ENCODE measurements at regions not wholly inside any gene's neighbourhood (a gene's known extent, or its start where the extent isn't known, plus 50 kb on each side); places are given as distances from the start of the nearest gene placed in this dataset.
A peak's percentile ranks its signal among the peaks of the same experiment; 100 is the strongest.
"Not testable (repeated sequence)": the region's sequence is repeated elsewhere in the genome, so short reads cannot be mapped to it uniquely, and the experiment has no call there.

DNA sequence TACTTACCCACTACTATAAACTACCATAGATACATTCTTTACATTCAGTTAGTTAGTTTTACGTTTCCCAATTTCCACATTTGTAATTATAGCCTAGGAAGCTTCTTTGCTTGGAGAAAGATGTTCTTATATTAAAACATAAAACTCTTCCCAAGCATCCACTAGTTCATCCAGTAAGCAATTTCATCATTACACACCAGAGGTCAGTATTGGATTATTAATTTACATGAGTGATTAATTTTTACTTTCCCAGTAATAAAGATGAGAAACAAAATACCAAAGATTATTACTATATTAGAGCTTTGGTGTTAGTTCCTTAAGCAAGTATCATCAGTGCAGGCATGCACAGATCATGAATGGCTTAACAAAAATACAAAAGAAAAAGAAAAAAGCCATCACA, 518.4 kb downstream of the TUBA3C start:
- DNase-seq; H3K27ac ChIP-seq; H3K4me1 ChIP-seq; H3K4me3 ChIP-seq; intact Hi-C loops (cut with DNase I); H3K27me3 ChIP-seq (ENCODE audit: low read depth); ATAC-seq; H3K9me3 ChIP-seq; H3K36me3 ChIP-seq: not testable (repeated sequence)
- TF ChIP-seq CTCF (IDR thresholded peaks at IDR 0.05), result peak; percentile 22

DNA sequence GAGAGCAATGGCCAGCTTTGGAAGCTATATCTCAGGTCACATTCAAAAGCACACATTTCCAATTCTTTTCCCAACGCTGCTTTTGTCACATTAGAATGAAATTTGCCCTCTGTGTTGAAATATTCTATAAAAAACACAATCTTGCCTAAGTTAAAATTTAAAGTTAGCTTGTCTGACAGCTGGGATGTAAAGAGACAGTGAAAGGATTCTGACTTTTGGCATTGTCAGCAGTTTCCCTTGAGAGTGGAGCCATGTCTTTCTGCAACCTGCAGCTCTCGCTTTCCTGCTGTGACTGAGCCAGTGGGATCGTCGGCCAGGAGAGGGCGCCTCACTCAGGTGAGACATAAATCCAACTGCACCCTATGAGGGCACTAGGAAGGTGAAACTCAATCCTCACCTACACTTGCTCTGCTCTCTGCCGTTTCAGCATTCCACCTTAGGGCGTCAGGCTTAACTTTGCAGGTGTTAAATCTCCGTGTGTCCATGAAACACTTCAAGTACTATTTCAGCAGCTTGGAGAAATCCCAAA, 537.9 kb downstream of the TUBA3C start:
- DNase-seq, result peak; percentile 61
- H3K27me3 ChIP-seq (ENCODE audit: low read depth); H3K4me3 ChIP-seq; intact Hi-C loops (cut with DNase I); H3K27ac ChIP-seq; H3K9me3 ChIP-seq; H3K4me1 ChIP-seq; H3K36me3 ChIP-seq; ATAC-seq: not testable (repeated sequence)
- peak; percentile 35 for TF ChIP-seq CTCF (IDR thresholded peaks at IDR 0.05)

GRCh38 chr13:18628928-18629327, 552.7 kb downstream of the TUBA3C start:
- H3K4me1 ChIP-seq; H3K27me3 ChIP-seq (ENCODE audit: low read depth); H3K4me3 ChIP-seq; DNase-seq; intact Hi-C loops (cut with DNase I); H3K27ac ChIP-seq; H3K36me3 ChIP-seq; H3K9me3 ChIP-seq; ATAC-seq: not testable (repeated sequence)

GRCh38 chr13:18628428-18628827, 553.2 kb downstream of the TUBA3C start:
- no peak for DNase-seq
- no peaks in the 10 kb centered on the region for H3K4me1 ChIP-seq
- H3K27me3 ChIP-seq (ENCODE audit: low read depth), result no peaks in the 10 kb centered on the region
- ATAC-seq, result no peak
- intact Hi-C loops (cut with DNase I), result no loop called here
- H3K27ac ChIP-seq, result no peak overlapping the region
- no peak for TF ChIP-seq CTCF (IDR thresholded peaks at IDR 0.05)
- H3K36me3 ChIP-seq, result no peaks in the 10 kb centered on the region
- H3K9me3 ChIP-seq, result no peaks in the 10 kb centered on the region
- no peak overlapping the region for H3K4me3 ChIP-seq

DNA sequence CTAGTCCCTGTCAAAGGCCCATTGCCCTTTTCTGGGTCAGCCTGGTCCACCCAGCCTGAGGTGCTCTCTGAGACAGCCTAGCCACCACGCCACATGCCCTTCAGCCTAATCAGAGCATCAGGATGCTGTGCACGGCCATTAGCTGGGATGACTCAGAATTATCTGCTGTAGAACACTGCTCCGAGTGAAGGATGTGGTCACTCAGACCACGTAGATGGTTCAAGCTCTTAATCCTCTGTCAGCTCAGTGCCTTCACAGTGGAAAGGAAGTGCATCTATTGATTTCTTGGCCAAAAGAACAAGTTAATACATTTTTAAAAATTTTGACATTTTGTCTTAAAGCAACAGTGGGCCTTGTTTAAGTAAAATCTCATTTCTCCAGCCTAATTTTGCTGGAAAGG, 557.6 kb downstream of the TUBA3C start:
- intact Hi-C loops (cut with DNase I); ATAC-seq; H3K27ac ChIP-seq; DNase-seq; H3K9me3 ChIP-seq; H3K36me3 ChIP-seq; H3K4me1 ChIP-seq; H3K27me3 ChIP-seq (ENCODE audit: low read depth); H3K4me3 ChIP-seq: not testable (repeated sequence)

DNA sequence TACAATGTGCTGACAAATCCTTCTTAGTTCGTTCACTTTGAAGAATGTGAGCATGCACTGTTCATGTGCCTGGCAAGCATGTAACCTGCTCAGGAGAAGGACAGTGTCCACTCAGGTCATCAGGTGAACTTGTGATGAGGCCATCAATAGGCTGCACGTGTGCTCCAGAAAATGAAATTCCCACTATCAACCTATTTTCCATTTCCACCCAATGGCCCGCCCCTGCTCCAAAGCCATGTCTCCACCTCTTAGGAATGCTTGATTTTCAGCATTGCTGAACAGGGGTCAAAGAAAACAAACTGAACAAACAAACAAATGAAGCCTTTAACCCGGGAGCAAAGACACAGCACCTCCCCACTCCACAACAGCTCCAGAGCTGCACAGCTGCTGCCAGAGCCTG, 563.2 kb downstream of the TUBA3C start:
- intact Hi-C loops (cut with DNase I); H3K27me3 ChIP-seq (ENCODE audit: low read depth); H3K36me3 ChIP-seq; DNase-seq; H3K4me3 ChIP-seq; H3K27ac ChIP-seq; ATAC-seq; H3K9me3 ChIP-seq; H3K4me1 ChIP-seq: not testable (repeated sequence)

DNA sequence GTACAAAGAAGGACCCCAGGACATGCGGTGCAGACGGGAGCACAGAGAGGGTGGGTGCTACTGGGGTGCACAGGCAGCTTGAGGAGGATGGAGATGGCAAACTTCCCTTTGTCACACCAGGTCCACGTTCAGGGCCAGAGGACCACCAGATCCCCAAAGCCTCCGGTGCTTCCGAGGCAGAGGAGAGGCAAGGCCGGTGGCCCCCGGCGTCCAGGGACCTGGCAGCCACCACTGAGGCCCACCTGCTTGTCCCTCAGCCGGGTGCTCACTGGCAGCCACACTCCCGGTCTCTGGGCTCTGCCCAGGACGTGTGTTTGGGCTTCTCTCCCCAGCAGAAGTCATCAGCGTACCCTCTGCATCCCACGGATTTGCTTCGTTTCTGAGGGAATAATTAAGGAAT, 571.1 kb downstream of the TUBA3C start:
- H3K9me3 ChIP-seq; H3K4me3 ChIP-seq; ATAC-seq; DNase-seq; H3K27me3 ChIP-seq (ENCODE audit: low read depth); H3K4me1 ChIP-seq; H3K36me3 ChIP-seq; H3K27ac ChIP-seq; intact Hi-C loops (cut with DNase I): not testable (repeated sequence)

DNA sequence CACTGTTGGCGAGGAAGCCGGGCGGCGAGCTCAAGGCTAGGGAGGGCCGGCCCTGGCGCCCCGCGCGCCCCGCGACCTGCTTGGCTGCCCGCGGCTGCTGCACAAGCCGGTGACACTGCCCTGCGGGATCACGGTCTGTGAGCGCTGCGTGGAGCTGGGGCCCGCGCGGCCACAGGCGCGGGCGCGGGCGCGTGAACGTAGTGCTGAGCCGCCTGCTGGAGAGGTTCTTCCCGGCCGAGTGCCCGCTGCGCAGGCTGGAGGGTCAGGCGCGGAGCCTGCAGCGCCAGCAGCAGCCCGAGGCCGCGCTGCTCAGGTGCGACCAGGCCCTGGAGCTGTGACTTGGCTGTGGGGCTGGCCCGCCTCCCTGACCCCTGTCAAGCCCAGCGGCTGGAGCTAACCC, 572.3 kb downstream of the TUBA3C start:
- H3K4me1 ChIP-seq, H3K9me3 ChIP-seq: not testable (repeated sequence)

GRCh38 chr13:18608851-18609250, 572.8 kb downstream of the TUBA3C start:
- ATAC-seq; H3K27me3 ChIP-seq (ENCODE audit: low read depth); intact Hi-C loops (cut with DNase I); H3K9me3 ChIP-seq; H3K4me1 ChIP-seq; H3K36me3 ChIP-seq; H3K27ac ChIP-seq; H3K4me3 ChIP-seq; DNase-seq: not testable (repeated sequence)

More for the DNA sequence above, 572.3 kb downstream of the TUBA3C start:
- H3K4me3 ChIP-seq; H3K27ac ChIP-seq; intact Hi-C loops (cut with DNase I); H3K36me3 ChIP-seq; H3K27me3 ChIP-seq (ENCODE audit: low read depth); ATAC-seq; DNase-seq: not testable (repeated sequence)

- not testable (repeated sequence) for ATAC-seq
These were observed 581.3 kb downstream of the TUBA3C start for GRCh38 chr13:18600366-18600765.

More at GRCh38 chr13:18600366-18600765, 581.3 kb downstream of the TUBA3C start:
- intact Hi-C loops (cut with DNase I); H3K36me3 ChIP-seq; H3K4me3 ChIP-seq; H3K27ac ChIP-seq; H3K9me3 ChIP-seq; H3K4me1 ChIP-seq; H3K27me3 ChIP-seq (ENCODE audit: low read depth); DNase-seq: not testable (repeated sequence)

All from lower lobe of right lung (tissue), 2 donors.